ENCODE measurements at regions not wholly inside any gene's neighbourhood (a gene's known extent, or its start where the extent isn't known, plus 50 kb on each side); places are given as distances from the start of the nearest gene placed in this dataset.

DNA sequence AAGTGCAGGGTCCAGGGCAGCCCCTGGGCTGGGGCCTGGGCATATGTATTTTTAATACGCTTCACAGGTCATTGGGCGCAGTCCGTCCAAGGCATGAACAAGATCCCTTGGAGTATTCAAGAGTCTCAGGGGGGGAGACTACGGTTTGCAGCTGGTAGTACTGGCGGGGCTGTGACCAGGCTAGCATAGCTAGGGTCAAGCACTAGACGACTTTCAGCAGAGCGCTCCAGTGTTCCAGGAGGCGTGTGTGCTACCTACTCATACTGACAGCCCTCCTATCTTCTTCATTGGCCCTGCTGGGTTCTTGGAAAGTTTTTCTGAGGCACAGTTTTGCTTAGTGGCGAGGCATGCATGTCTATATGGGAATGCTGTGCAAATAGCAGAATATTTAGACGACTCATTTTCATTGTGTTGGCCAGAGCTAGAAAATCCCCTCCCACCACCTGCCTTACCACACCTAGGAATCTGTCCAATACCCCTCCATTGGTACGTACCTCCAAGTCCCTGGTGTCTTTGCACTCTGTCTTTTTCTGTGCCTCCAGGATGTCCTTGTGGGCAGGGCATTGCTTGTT is 68.2 kb downstream of the GLI2 start:
- 65 to 80% methylated on average over 11 of the region's 11 CpGs for WGBS, 2 donors
- Histone ChIP-seq H3K9me3 (no peaks in the 10 kb centered on the region), H3K27ac (peak overlapping the region in 1 of 4 donors; percentile 39), H3K4me3 (no peak overlapping the region), H3K4me1 (peaks cover 0 to 49% (median 0%) of the 10 kb centered on the region in 4 donors), H3K36me3 (no peaks in the 10 kb centered on the region), H3K27me3 (no peaks in the 10 kb centered on the region)
- TF ChIP-seq EP300 (IDR thresholded peaks at IDR 0.05) (no peak), POLR2A (IDR thresholded peaks at IDR 0.05) (no peak)
- TF ChIP-seq, protein P1, sequence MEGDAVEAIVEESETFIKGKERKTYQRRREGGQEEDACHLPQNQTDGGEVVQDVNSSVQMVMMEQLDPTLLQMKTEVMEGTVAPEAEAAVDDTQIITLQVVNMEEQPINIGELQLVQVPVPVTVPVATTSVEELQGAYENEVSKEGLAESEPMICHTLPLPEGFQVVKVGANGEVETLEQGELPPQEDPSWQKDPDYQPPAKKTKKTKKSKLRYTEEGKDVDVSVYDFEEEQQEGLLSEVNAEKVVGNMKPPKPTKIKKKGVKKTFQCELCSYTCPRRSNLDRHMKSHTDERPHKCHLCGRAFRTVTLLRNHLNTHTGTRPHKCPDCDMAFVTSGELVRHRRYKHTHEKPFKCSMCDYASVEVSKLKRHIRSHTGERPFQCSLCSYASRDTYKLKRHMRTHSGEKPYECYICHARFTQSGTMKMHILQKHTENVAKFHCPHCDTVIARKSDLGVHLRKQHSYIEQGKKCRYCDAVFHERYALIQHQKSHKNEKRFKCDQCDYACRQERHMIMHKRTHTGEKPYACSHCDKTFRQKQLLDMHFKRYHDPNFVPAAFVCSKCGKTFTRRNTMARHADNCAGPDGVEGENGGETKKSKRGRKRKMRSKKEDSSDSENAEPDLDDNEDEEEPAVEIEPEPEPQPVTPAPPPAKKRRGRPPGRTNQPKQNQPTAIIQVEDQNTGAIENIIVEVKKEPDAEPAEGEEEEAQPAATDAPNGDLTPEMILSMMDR (IDR thresholded peaks at IDR 0.05), result no peak
- DNase-seq (ENCODE audit: low spot score in 2 of 2), result no peak

DNA sequence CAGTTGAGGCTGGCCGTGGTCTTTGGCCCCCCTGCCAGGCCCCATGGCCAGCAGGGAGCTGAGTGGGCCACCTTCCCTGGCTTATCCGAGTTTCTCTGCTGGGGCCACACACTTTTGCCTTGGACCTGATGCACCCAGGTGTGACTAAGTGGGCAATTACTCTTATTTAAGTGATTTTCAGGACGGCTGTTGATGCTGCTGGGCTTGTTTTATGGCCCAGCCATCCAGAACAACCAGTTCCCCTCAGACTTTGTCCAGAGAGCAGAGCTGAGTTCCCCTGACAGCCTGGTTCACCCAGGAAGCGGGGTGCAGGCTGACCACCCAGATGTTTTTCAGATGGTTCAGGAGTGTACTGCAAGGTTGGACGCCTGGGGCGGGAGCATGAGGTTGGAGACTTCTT is 68.8 kb downstream of the GLI2 start:
- no peak overlapping the region for H3K27ac ChIP-seq
- peaks cover 0 to 49% (median 0%) of the 10 kb centered on the region in 4 donors for H3K4me1 ChIP-seq
- WGBS, 2 donors, result 69 to 71% methylated on average over 6 of the region's 6 CpGs
- H3K36me3 ChIP-seq, result no peaks in the 10 kb centered on the region
- no peaks in the 10 kb centered on the region for H3K27me3 ChIP-seq
- no peak overlapping the region for H3K4me3 ChIP-seq
- no peak for TF ChIP-seq POLR2A (IDR thresholded peaks at IDR 0.05)
- TF ChIP-seq EP300 (IDR thresholded peaks at IDR 0.05), result no peak
- TF ChIP-seq, protein P1 (IDR thresholded peaks at IDR 0.05), result no peak
- no peaks in the 10 kb centered on the region for H3K9me3 ChIP-seq
- DNase-seq (ENCODE audit: low spot score in 2 of 2), result no peak

DNA sequence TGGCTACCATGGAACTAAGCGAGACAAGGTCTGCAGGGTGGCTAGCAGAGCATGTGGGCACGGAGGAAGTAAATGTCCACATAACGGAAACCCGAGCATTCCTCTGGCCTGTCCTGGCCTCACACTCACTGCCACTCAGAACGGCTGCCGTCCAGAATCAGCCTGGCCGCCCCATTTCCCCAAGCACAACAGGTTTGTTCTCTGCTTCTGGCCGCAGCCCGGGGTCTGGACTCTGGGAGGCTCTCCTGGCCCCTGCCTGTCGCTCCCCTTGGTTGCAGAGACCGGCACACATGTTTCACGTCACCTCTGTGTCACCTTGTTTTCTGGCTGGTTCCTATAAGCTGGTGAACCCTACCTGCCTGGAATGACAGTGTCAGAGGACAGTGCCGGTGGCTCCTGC is 69.3 kb downstream of the GLI2 start:
- Histone ChIP-seq H3K27me3 (no peaks in the 10 kb centered on the region), H3K9me3 (no peaks in the 10 kb centered on the region), H3K4me1 (peaks cover 0 to 49% (median 0%) of the 10 kb centered on the region in 4 donors), H3K27ac (peak overlapping the region in 1 of 4 donors; percentile 19), H3K36me3 (no peaks in the 10 kb centered on the region), H3K4me3 (no peak overlapping the region)
- WGBS, 2 donors, result 84 to 89% methylated on average over 13 of the region's 13 CpGs
- TF ChIP-seq EP300 (IDR thresholded peaks at IDR 0.05) (no peak), POLR2A (IDR thresholded peaks at IDR 0.05) (no peak)
- TF ChIP-seq, protein P1 (IDR thresholded peaks at IDR 0.05), result no peak
- DNase-seq (ENCODE audit: low spot score in 2 of 2), result no peak

DNA sequence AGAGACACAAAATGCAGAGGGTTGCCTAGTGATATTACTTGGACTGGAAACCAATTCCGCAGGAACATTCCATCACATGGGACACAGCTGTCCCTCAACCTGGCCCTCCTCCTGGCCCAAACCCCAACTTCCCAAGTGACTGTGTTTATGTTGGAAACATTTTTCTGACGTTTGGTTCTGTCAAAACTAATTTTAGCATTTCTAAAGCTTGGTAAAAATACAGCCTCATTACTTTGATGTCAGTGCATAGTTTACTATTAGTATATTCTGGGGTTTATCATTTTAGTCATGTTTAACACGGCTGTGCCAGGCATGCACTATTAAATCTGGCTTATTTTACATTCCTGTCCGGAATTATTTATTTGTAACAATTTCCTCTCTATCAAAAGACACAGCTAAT is 69.9 kb downstream of the GLI2 start:
- WGBS, 2 donors, result 62 to 64% methylated on average over 4 of the region's 4 CpGs
- peak; percentile 10 to 19 for TF ChIP-seq EP300 (IDR thresholded peaks at IDR 0.05)
- TF ChIP-seq, protein P1 (IDR thresholded peaks at IDR 0.05), result no peak
- Histone ChIP-seq H3K4me3 (no peak overlapping the region), H3K27me3 (no peaks in the 10 kb centered on the region), H3K4me1 (peaks cover 0 to 49% (median 0%) of the 10 kb centered on the region in 4 donors), H3K9me3 (no peaks in the 10 kb centered on the region), H3K36me3 (no peaks in the 10 kb centered on the region), H3K27ac (no peak overlapping the region)
- no peak for DNase-seq (ENCODE audit: low spot score in 2 of 2)

DNA sequence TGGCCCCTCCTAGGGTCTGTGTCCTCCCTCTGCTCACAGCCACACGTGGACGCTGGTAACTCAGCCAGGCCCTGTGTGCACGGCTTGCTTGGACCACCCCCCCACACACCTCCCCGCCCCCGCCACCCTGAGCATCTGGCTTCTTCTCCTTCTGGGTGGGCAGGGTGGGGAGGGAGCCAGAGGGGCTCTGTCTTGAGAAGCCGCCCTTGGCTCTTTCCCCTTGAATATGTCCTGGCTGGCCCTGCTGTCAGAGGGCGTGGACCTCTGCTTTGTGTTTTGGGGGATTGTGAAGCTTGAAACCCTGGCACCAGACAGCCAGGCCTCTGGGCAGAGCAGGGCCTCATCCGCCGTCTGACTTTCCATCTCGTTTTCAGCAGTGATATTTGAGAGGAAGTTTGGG is 72.1 kb downstream of the GLI2 start:
- Histone ChIP-seq H3K9me3 (no peaks in the 10 kb centered on the region), H3K27ac (no peak overlapping the region), H3K4me3 (no peak overlapping the region), H3K4me1 (peaks cover 0 to 37% (median 0%) of the 10 kb centered on the region in 4 donors), H3K27me3 (no peaks in the 10 kb centered on the region), H3K36me3 (no peaks in the 10 kb centered on the region)
- 58 to 78% methylated on average over 6 to 10 of the region's 10 CpGs for WGBS, 2 donors
- TF ChIP-seq POLR2A (IDR thresholded peaks at IDR 0.05) (no peak), EP300 (IDR thresholded peaks at IDR 0.05) (no peak)
- TF ChIP-seq, protein P1 (IDR thresholded peaks at IDR 0.05), result no peak
- DNase-seq (ENCODE audit: low spot score in 2 of 2), result no peak
